GOT3 (cell line): ENCODE measurements at regions not wholly inside any gene's neighbourhood (a gene's known extent, or its start where the extent isn't known, plus 50 kb on each side); places are given as distances from the start of the nearest gene placed in this dataset.

Source experiments
- DNase-seq: peaks from one replicate; lab custom pipeline; 2025; ENCODE audit warnings: mixed read lengths; lab: John Stamatoyannopoulos, UW

GRCh38 chr13:40169476-40169875 is 497.0 kb downstream of the FOXO1 start:
- DNase-seq = no peak

- no peak for DNase-seq
Measured at GRCh38 chr13:40170091-40170490, 496.4 kb downstream of the FOXO1 start.

GRCh38 chr13:40170982-40171381 is 495.5 kb downstream of the FOXO1 start:
- no peak for DNase-seq

GRCh38 chr13:40171566-40171965 is 494.9 kb downstream of the FOXO1 start:
- no peak for DNase-seq

- DNase-seq = no peak
Measured at GRCh38 chr13:40172149-40172591, 494.3 kb downstream of the FOXO1 start.

GRCh38 chr13:40172878-40173277 is 493.6 kb downstream of the FOXO1 start:
- DNase-seq = no peak

GRCh38 chr13:40175639-40176038 is 490.8 kb downstream of the FOXO1 start:
- DNase-seq = no peak

GRCh38 chr13:40176242-40176641 is 490.2 kb downstream of the FOXO1 start:
- no peak for DNase-seq

- no peak for DNase-seq
Measured at GRCh38 chr13:40178130-40178529, 488.3 kb downstream of the FOXO1 start.

- DNase-seq = no peak
Measured at GRCh38 chr13:40179445-40180281, 486.8 kb downstream of the FOXO1 start.

- no peak for DNase-seq
Measured at GRCh38 chr13:40180776-40181175, 485.7 kb downstream of the FOXO1 start.

- no peak for DNase-seq
Measured at GRCh38 chr13:40181203-40181845, 485.1 kb downstream of the FOXO1 start.

- no peak for DNase-seq
Measured at GRCh38 chr13:40182591-40182990, 483.9 kb downstream of the FOXO1 start.

GRCh38 chr13:40185414-40185813 is 481.0 kb downstream of the FOXO1 start:
- DNase-seq = no peak

GRCh38 chr13:40186041-40186440 is 480.4 kb downstream of the FOXO1 start:
- DNase-seq = no peak

- no peak for DNase-seq
Measured at GRCh38 chr13:40186626-40187323, 479.7 kb downstream of the FOXO1 start.

GRCh38 chr13:40187324-40187795 is 479.1 kb downstream of the FOXO1 start:
- DNase-seq = no peak

GRCh38 chr13:40187841-40188591 is 478.4 kb downstream of the FOXO1 start:
- DNase-seq = no peak

GRCh38 chr13:40189426-40189825 is 477.0 kb downstream of the FOXO1 start:
- DNase-seq = no peak

GRCh38 chr13:40189898-40190630 is 476.4 kb downstream of the FOXO1 start:
- DNase-seq = no peak

- DNase-seq = no peak
Measured at GRCh38 chr13:40190641-40191100, 475.8 kb downstream of the FOXO1 start.
